GM21737 (cell line): ENCODE measurements at regions not wholly inside any gene's neighbourhood (a gene's known extent, or its start where the extent isn't known, plus 50 kb on each side); places are given as distances from the start of the nearest gene placed in this dataset.
"Not testable (repeated sequence)": the region's sequence is repeated elsewhere in the genome, so short reads cannot be mapped to it uniquely, and the experiment has no call there.

Experiments
- ATAC-seq: cut with Tn5 transposase; IDR thresholded peaks from one replicate; pipeline ENCODE4 v1.9.1; 2021; ENCODE audit warnings: mild to moderate bottlenecking, moderate library complexity; ENCODE audit not compliant: unreplicated experiment

DNA sequence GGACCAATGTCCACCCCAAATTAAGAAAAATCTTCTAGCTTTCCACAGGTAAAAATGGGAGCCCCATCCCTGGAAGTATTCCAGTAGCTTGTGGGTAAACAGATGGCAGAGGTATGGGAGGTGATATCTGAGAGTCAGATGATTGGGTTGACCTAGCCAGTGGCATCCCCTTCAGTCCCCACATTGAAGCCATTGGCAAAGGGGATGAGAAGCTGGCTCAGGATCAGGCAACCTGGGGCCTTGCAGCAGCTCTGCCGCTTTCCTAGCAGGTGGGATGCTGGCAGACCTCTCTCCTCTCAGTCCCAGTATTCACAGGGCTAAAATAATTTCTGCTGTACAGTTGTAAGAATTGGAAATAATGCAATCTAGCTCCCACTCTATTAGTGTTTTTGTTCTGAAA is 108.9 kb upstream of the KCNG1 start:
- no peak for ATAC-seq

DNA sequence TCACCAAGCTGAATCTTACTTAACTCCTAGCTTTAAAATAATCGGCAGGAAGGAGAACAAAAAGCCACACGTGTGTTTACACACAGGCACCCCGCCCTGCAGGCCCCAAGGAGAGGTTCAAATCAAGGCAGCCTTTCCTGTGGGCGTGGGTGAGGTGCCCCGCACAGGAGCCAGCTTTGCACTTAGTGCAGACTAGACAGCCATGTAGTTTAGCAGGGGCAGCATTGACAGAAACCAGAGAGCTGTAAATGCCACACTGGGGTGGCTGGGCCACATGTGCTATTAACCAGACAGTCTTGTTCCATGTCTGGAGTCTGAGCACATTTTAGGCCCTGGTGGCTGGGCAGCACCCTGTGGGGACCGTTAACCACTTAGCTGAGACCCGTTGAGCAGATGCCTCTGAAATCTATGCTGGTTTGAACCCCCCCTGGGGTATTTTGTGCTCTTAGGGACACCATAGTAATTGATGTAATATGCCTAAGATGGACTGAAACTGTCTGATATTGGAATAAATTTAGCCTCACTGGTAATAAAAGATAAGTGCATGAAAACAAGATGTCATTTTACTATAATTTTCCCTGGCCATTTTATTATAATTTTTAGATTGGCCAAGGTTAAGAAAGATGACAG is 106.4 kb upstream of the KCNG1 start:
- no peak for ATAC-seq

DNA sequence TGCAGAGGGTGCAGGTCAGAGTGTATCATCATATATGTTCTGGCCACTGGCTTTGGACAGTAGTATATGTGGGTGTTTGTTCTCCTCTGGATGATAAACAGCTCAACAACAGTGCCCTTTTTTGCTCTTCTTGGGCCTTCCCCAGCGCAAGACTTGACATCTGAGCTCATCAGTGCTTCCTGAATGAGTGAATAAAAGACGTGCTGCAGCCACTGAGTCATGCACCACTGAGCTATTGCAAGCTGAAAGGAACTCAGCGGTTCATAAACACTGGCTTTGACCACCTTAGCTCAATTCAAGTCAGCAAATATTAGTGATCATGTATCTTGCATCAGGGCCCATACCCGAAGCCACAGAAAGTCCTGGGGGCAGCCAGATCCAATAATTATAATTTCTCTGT is 105.3 kb upstream of the KCNG1 start:
- ATAC-seq = peak; percentile 78

DNA sequence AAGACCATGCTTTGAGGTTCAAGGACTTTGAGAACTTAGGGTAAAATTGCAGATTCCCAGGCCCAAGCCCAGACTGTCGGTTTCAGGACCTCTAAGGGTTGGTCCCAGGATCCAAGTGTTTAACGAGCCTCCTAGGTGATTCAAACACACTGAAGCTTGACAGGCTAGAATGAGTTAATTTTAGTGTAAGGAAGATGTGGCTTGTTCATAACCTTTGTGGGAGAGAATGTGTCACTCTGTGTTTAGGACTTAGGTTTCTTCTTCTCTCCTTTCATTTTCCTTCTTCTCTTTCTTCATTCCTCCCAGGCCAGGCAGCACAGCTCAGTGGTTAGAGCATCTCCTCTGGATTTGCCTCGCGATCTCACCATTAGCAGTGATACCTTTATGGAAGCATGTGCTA is 104.8 kb upstream of the KCNG1 start:
- ATAC-seq = no peak

DNA sequence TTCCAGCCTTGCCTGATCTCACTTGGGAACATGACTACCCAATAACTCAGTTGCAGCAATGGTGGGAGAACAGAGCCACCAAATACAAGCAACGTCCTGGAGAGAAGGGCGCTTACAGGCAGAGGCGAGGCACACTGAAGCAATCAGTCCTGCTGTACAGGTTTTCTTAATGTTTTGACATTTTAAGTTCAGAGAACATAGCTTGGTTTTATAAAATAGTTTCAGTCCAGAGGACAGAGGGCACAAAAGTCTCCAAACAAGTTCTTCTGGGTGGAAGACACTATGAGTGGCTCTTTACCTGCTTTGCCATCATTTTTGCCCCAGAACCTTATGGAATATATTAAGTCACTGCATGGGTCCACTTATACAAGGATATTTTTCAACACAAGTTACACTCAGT is 103.4 kb upstream of the KCNG1 start:
- no peak for ATAC-seq

DNA sequence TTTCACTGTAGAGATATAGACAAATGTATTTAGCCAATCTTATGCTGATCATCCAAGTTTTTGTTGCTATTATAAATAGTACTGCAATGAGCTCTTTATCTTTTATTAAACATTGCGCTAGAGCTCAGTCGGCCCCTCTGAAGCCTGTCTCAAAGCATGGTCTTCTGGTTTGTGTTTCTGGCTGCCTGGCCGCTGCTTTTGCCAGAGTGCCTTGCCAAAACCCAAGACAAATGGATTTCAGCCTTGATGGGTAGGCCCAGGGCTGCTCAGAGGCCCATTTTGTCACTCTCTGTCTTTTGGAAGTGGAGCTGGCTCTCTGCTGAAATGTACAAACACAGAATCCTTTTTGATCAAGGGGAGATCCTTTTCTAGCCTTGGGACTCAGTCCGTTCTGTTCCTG is 102.9 kb upstream of the KCNG1 start:
- no peak for ATAC-seq

DNA sequence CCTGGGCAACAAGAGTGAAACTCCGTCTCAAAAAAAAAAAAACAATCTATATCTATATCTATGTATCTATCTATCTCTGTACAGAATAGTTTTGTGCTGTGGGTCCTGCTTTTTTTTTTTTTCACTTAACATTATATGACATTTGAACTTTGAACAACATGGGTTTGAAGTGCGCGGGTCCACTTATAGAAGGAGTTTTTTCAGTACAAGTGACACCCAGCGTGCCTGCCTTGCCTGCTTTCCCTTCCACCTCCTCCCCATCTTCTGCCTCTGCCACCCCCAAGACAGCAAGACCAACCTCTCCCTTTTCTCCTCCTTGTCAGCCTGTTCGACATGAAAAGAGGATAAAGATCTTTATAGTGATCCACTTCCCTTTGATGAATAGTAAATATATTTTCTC is 102.2 kb upstream of the KCNG1 start:
- ATAC-seq = no peak

DNA sequence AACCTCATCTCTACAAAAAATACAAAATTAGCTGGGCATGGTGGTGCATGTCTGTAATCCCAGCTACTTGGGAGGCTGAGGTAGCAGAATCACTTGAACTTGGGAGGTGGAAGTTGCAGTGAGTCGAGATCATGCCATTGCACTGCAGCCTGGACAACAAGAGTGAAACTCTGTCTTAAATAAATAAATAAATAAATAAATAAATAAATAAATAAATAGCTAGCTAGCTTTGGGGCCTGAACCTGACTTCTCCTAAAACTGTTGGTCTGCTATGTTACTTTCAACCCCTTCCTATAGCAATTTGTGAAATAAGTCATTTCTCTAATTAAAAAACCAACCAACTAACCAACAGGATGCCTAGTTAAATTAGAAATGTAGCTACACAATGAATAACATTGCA is 101.0 kb upstream of the KCNG1 start:
- ATAC-seq = not testable (repeated sequence)

DNA sequence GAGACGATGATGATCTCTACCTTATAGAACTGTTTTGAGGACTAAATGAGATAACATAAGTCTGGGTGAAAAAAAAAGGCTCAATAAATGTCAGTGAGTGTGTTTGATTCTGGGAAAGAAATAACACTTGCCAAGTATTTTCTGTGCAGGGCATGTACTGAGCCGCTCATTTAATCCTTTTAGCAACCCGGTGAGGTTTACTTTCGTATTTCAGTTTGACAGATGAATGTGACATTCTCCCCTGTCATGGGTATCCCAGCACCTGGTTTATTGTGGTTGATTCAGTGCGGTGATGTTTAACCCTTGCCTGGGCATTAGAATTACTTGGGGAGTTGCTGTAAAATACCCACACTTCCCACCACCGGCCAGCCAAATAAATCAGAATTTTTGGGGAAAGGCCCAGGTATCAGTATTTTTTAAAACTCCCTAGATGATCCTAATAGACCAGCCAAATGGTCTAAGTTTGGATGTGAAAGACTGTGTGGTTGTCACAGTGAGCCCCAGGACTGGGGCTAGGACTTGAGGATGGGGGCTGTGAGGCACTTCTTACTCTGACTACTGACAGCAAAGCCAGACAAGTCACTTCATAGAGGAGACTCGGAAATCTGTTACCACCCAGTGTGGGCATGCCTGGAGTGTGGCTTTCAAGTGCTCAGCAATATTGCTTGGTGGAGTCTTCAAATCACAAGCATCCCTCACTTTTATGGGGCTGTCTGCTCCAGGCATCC is 100.2 kb upstream of the KCNG1 start:
- no peak for ATAC-seq

DNA sequence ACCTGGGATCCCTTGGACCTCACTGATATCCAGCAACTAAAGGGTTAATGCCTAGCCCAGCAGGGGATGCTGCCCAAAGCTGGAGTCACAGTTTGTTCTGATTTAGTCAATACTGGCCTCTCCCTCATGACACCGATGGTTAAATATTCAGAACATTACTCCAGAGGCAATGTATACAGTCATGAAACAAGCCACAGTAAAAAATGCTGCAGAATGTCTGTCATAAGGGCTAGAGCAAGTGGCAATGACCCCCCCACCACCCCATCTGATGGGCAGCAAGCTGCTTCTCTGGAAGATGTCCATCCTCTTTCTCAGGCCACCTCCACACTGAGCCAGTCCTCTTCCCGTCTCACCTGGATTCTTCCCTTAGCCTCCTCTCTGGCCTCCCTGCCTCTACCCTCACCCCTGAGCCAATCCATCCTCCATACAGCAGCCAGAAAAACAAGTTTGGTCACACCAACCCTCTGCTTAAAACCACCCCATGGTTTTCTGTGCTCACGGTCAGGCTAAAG is 99.0 kb upstream of the KCNG1 start:
- no peak for ATAC-seq

DNA sequence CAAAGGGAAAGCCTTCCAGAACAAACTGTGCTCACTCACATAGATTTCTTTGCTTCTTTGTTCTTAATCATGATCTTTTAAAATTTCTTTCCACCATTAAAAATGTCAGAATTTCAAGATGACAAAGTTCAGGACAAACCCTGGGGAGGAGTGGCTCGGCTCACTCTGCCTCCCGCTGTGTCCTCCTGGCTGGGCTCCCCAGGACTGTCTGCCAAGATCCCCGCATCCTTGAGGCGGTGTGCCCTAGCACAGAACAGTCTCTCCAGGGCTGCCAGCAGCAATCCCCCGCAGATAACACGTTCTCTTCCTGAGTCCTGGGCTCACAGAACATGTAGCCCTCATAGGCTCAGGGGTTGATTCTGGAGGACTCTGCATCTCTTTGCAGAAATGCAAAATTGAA is 98.4 kb upstream of the KCNG1 start:
- no peak for ATAC-seq

DNA sequence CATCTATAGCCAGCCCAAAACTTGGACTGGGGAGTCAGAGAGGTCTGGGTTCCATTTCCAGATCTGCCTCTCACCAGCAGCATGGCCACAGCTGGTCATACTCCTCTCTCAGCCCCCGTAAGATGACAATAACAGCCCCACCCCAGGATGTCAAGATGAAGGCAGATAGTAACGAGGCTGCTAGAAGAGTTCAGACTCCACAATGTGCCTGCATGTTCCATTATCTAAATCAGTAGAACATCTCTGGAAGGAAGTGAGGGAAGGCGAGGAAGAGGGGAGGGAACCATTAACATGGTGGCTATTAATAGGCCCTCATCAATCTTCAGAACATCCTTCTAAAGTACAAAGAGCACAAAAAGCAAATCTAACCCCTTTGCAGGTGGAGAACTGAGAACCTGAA is 98.0 kb upstream of the KCNG1 start:
- no peak for ATAC-seq

DNA sequence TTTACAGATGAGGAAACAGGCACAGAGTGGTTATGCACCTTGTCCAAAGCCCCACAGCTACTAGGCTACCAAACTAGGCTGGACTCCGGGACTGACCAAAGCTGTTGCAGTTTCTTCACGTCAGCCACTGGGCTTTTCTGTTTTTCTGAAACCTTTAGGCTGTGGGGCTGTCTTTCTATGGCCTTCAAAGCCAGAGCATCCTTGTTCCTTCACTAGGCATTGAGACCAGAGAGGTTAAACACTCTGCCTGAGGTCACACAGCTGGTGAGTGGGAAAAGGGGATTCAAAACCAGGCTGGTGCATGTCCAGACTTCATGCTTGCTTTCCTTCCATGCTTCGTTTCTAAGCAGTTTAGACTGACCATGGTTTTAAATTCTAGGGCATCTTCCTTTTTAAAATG is 97.5 kb upstream of the KCNG1 start:
- ATAC-seq = no peak

DNA sequence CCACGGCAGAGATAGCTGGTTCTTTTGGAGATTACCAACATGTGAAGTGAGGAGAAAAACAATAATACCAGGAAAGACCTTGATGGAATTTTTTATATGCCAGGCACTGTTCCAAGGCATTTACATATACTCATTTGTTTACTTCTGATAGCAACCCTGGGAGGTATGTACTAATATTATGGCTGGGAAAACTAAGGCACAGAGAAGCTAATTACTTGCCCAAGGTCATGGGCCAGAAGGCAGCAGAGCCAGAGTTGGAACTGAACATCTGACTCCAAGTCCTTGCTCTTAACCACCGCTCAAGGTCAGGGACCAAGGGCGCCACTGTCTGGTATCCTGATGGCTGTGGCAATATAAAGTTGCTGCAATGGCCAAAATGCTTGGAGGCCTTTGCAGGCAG is 97.0 kb upstream of the KCNG1 start:
- ATAC-seq = no peak

DNA sequence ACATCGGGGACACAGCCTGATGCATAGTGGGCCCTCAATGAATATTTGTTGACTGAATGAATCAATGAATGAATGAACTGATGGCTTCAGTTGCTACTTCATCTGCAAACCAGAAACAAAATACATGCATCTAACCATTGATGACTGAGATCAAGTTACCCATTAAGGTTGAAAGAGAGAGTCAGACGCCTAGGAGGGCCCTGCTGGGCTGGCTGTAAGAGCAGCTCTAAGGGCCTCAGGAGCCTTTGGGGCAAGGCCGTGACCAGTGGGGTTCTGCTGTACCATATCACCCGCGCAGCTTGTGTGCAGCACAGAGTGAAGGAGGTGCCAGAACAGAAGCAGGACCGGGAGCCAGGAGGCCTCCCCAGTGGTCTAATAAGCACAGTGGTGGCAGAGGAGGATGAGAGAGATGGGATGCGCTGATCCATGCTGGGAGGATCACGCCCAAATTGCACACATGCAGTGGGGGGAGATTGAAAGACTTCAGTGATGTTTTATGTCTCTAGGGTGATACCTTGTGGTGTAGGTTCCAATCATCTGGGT is 96.1 kb upstream of the KCNG1 start:
- no peak for ATAC-seq

DNA sequence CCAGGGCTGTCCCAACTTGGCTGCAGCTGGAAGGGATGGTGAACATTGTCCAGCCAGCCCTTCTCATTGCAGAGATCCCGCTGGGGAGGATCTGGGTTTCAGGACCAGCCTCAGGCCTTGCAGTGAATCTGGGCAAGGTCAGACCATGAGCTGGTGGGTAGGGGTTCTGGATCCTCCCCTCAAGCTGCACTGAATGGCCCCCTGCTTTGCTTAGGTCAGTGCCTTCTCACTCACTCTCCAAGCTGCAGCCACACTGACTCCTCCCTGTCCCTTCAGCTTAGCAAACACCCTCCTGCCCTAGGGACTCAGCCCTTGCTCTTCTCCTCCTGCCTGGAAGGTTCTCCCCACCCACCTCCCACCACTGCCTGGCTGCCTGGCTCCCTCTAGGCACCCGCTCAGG is 95.3 kb upstream of the KCNG1 start:
- no peak for ATAC-seq

DNA sequence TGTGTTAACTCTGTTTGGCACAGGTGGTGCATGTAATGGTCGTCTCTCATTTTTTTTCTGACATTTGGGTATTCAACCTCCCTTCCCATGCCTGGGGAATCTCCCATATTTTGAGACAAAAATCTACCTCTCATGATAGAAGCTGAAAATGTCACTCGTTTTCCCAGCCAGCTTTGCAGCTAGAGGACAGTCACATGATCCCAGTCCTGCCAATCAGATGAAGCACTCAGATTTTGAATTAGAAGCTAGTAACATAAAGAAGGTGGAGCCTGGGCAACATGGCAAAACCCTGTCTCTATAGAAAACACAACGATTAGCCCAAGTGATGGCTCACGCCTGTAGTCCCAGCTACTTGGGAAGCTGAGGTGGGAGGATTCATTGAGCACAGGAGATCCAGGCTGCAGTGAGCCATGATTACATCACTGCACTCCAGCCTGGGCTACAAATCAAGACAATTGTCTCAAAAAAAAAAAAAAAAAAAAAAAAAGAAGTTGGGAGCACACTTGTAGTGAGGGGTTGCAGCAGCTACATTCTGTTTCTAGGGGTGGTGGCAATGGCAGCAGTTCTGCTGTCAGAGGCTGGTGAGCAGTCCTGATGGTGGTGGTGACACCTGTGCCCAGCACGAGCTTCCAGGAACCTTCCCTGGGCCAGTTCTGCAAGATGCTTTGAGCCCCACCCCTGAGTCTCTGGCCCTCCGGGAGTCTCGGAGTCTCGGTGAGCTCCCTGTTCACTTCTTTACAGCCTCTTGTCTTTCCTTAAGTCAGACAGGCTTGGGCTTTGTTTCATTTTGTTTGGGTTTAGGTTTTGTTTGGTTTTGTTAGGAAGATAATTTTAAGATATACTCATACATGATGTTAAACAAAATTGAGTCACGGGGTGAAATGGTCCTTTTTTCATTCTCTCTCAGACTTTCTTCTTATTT is 94.1 kb upstream of the KCNG1 start:
- ATAC-seq = no peak

DNA sequence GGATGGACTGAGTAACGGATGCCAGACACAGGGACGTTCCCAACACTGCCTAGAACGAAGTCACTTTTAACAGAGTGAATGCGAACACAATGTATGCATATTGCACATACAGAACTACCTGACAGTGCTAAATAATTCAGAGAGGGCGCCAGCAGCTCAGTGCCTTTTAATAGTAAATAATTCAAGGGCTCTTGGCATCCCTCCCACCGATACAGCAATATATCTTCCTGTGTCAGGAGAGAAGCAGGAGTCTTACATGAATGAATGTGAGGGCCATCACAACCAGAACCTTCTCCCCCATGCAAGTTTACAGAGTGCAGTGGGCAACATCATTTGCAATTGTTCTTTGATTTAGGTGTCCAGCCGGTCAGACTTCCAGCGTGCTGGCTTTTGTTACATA is 88.4 kb upstream of the KCNG1 start:
- no peak for ATAC-seq

DNA sequence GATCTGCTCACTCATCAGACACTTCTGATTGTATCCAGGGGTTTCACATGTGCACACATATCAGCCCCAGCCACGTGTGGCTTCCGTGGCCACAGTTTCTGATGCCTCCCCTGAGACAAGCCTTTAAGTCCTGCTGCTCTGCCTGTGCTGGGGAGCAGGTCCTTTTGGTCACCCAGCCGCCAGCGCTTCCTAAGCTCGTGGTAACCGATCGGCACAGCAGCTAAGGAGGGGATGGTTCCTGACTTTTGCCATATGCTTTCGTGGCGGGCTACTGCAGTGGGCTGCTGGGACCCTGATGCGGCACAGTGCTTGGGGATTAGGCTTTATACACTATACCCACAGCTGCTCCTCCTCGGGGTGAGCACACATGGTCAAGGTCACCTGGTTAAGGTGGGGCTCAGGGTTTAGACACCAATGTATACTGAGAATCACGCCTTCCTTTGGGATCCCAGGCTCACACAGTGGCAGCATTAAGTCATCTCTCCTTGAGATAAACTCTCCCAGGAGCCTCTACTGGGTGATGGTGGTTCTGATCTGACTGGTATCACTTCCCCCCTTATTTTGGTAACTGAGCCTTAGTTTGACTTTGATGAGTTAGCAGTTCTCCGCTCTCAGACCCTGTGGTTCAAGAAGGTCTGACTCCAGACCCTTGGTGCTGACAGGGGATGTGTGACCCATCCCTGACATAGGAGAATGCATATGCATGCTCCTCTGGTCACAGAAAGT is 85.9 kb upstream of the KCNG1 start:
- no peak for ATAC-seq

DNA sequence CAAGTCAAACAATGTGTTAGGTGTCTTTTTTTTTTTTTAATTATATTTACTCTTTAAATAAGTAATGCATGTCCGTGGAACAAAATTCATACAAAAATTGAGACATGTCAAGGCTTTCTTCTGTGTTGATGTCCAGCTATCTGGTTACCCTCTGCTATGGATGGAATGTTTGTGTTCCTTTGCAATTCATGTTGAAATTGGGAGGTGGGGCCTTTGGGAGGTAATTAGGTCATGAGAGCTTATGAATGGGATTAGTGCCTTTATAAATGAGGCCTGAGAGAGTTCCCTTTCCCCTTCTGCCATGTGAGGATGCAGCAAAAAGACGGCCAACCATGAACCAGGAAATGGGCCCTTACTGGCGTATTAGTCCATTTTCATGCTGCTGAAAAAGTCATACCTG is 83.1 kb upstream of the KCNG1 start:
- no peak for ATAC-seq
